ENCODE measurements at regions not wholly inside any gene's neighbourhood (a gene's known extent, or its start where the extent isn't known, plus 50 kb on each side); places are given as distances from the start of the nearest gene placed in this dataset.

DNA sequence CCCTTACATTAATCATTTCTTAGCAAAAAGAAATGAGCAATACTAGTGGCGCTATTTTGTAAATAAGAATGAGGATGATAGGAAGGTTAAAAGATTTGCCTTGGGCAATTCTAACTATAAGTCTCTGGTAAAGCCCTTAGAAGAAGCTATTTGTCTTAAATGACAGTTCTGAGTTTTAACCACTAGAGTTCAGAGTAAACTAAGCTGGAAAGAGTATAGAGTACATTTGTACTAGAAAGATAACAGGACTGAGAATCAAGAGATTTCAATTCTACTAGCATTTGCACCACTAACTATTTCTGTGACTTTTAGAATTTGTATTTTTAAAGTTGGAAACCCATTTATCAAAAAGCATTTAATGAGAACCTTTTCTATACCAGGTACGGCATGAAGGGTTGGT lies 750.3 kb downstream of the OLFM4 start:
- no peak overlapping the region for H3K4ac ChIP-seq (ENCODE audit: low read depth, low read length)
- H3K56ac ChIP-seq (ENCODE audit: insufficient read length, low read depth, low read length): no peak overlapping the region
- no peak overlapping the region for H3K18ac ChIP-seq (ENCODE audit: insufficient read length, low read depth, low read length)
- H4K5ac ChIP-seq (ENCODE audit: insufficient read length, low read depth, low read length): no peak overlapping the region
- H4K91ac ChIP-seq (ENCODE audit: insufficient read length, low read depth, low read length): no peak overlapping the region
- no peak overlapping the region for H2AFZ ChIP-seq (ENCODE audit: low read length)
- H3K27ac Mint-ChIP-seq: no peak overlapping the region
- no peaks in the 10 kb centered on the region; the same call in 1 of the 2 replicates for H3K4me1 ChIP-seq (ENCODE audit: insufficient read depth, low read length)
- no peak overlapping the region for H3K27ac ChIP-seq (ENCODE audit: insufficient read length, low read depth, low read length)
- H3K23me2 ChIP-seq (ENCODE audit: insufficient read length, low read depth, low read length, poor library complexity, severe bottlenecking): no peaks in the 10 kb centered on the region
- no peaks in the 10 kb centered on the region for H3K79me2 ChIP-seq (ENCODE audit: insufficient read depth, low read length)
- H3K79me1 ChIP-seq (ENCODE audit: insufficient read depth, low read depth, low read length, poor library complexity, severe bottlenecking): no peaks in the 10 kb centered on the region
- WGBS (ENCODE audit: extremely low coverage, insufficient read length, low lambda C conversion rate): no CpG with 5 or more reads among the region's 2 CpGs
- H3K9me3 ChIP-seq (ENCODE audit: control insufficient read depth, low read depth, low read length): no peaks in the 10 kb centered on the region
- H2BK120ac ChIP-seq (ENCODE audit: low read depth, low read length, poor library complexity, severe bottlenecking): no peak overlapping the region
- peaks cover 14 to 24% of the 10 kb centered on the region in 2 experiments for H3K4me1 Mint-ChIP-seq
- H3T11ph ChIP-seq (ENCODE audit: low read length): no peak overlapping the region
- H3K36me3 Mint-ChIP-seq (ENCODE audit: insufficient read depth in 1 of 3, low read depth in 3 of 3): no peaks in the 10 kb centered on the region
- H2BK15ac ChIP-seq (ENCODE audit: low read depth, low read length): no peak overlapping the region
- no peaks in the 10 kb centered on the region for H4K20me1 ChIP-seq (ENCODE audit: control insufficient read depth, insufficient read depth, insufficient read length)
- H3K27me3 Mint-ChIP-seq (ENCODE audit: low read depth): no peaks in the 10 kb centered on the region
- no peak overlapping the region for H3K9ac ChIP-seq (ENCODE audit: extremely low read depth, insufficient read length, low read length)
- H2BK20ac ChIP-seq (ENCODE audit: low read depth, low read length, poor library complexity, severe bottlenecking): no peak overlapping the region
- H4K8ac ChIP-seq (replicated peaks; ENCODE audit: insufficient read length, low read depth, low read length): no peak overlapping the region
- no peak overlapping the region for H2BK12ac ChIP-seq (ENCODE audit: insufficient read length, low read depth, low read length)
- H2AK5ac ChIP-seq (ENCODE audit: insufficient read length, low read length): no peak overlapping the region
- no peaks in the 10 kb centered on the region for H3K27me3 ChIP-seq (ENCODE audit: insufficient read depth, low read length)
- no peak overlapping the region for H2BK5ac ChIP-seq (ENCODE audit: insufficient read length, low read length)
- H3K4me2 ChIP-seq (ENCODE audit: insufficient read depth, insufficient read length, low read length): no peak overlapping the region
- no peaks in the 10 kb centered on the region for H3K9me3 Mint-ChIP-seq
- TF ChIP-seq, protein P1, sequence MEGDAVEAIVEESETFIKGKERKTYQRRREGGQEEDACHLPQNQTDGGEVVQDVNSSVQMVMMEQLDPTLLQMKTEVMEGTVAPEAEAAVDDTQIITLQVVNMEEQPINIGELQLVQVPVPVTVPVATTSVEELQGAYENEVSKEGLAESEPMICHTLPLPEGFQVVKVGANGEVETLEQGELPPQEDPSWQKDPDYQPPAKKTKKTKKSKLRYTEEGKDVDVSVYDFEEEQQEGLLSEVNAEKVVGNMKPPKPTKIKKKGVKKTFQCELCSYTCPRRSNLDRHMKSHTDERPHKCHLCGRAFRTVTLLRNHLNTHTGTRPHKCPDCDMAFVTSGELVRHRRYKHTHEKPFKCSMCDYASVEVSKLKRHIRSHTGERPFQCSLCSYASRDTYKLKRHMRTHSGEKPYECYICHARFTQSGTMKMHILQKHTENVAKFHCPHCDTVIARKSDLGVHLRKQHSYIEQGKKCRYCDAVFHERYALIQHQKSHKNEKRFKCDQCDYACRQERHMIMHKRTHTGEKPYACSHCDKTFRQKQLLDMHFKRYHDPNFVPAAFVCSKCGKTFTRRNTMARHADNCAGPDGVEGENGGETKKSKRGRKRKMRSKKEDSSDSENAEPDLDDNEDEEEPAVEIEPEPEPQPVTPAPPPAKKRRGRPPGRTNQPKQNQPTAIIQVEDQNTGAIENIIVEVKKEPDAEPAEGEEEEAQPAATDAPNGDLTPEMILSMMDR (conservative IDR thresholded peaks at IDR 0.05): peak; percentile 52
- H3K14ac ChIP-seq (ENCODE audit: insufficient read depth, low read length): no peak overlapping the region
- H3K4me3 Mint-ChIP-seq: no peak overlapping the region
- no peak for DNase-seq
- H3K23ac ChIP-seq (ENCODE audit: insufficient read length, low read depth, low read length): no peak overlapping the region

Data from H9 (cell line).